HepG2 (cell line): ENCODE measurements at regions not wholly inside any gene's neighbourhood (a gene's known extent, or its start where the extent isn't known, plus 50 kb on each side); places are given as distances from the start of the nearest gene placed in this dataset.

Source experiments
- CREB1 ChIP-seq, 2 experiments: fragments of 450-650 bp in 1 of 2; IDR thresholded peaks; 2 replicates each; pipeline ENCODE4 v1.6.1; 2016 to 2017; ENCODE audit warnings: control low read depth in 1 of 2, mild to moderate bottlenecking in 1 of 2, missing compliant biosample characterization in 1 of 2, missing genetic modification characterization in 1 of 2
- EED ChIP-seq: sonication (generic); formaldehyde crosslinking; IDR thresholded peaks from 2 replicates; pipeline ENCODE4 v1.5.0; 2020; ENCODE audit warnings: mild to moderate bottlenecking, missing genetic modification reagents
- KDM1A ChIP-seq: IDR thresholded peaks from 2 replicates; pipeline ENCODE4 v1.6.1; 2016; ENCODE audit warnings: missing compliant biosample characterization
- NPAS2 ChIP-seq: sonication (generic); formaldehyde crosslinking; IDR thresholded peaks from 2 replicates; pipeline ENCODE4 v1.8.0; 2022; ENCODE audit warnings: mild to moderate bottlenecking, missing genetic modification reagents, borderline replicate concordance
- POLR2A ChIP-seq, 2 experiments: IDR thresholded peaks; 2 replicates each; pipeline ENCODE4 v1.6.1; 2011; ENCODE audit warnings: low read depth in 2 of 2, low read length in 2 of 2, mild to moderate bottlenecking in 1 of 2, moderate library complexity in 1 of 2; ENCODE audit not compliant: insufficient read depth in 1 of 2
- TF ChIP-seq, protein P1 (sequence below): sonication (generic); formaldehyde crosslinking; IDR thresholded peaks from 2 replicates; pipeline ENCODE4 v1.4.0; 2020; ENCODE audit warnings: missing genetic modification reagents
- TF ChIP-seq, protein P2 (sequence below): IDR thresholded peaks from 2 replicates; pipeline ENCODE4 v1.6.1; 2016; ENCODE audit warnings: low read depth, borderline replicate concordance
- TF ChIP-seq, protein P3 (sequence below): sonication (generic); formaldehyde crosslinking; IDR thresholded peaks from 2 replicates; pipeline ENCODE4 v1.4.0; 2020; ENCODE audit warnings: missing genetic modification reagents, borderline replicate concordance

- TF ChIP-seq NPAS2 (CRISPR knock-in tag), result no peak
- TF ChIP-seq, protein P1, sequence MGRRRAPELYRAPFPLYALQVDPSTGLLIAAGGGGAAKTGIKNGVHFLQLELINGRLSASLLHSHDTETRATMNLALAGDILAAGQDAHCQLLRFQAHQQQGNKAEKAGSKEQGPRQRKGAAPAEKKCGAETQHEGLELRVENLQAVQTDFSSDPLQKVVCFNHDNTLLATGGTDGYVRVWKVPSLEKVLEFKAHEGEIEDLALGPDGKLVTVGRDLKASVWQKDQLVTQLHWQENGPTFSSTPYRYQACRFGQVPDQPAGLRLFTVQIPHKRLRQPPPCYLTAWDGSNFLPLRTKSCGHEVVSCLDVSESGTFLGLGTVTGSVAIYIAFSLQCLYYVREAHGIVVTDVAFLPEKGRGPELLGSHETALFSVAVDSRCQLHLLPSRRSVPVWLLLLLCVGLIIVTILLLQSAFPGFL (CRISPR knock-in tag), result no peak
- TF ChIP-seq EED (CRISPR knock-in tag), result no peak
- TF ChIP-seq KDM1A (CRISPR knock-in tag), result no peak
- TF ChIP-seq, protein P2, sequence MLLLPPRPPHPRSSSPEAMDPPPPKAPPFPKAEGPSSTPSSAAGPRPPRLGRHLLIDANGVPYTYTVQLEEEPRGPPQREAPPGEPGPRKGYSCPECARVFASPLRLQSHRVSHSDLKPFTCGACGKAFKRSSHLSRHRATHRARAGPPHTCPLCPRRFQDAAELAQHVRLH (CRISPR knock-in tag), result no peak
- TF ChIP-seq, protein P3, sequence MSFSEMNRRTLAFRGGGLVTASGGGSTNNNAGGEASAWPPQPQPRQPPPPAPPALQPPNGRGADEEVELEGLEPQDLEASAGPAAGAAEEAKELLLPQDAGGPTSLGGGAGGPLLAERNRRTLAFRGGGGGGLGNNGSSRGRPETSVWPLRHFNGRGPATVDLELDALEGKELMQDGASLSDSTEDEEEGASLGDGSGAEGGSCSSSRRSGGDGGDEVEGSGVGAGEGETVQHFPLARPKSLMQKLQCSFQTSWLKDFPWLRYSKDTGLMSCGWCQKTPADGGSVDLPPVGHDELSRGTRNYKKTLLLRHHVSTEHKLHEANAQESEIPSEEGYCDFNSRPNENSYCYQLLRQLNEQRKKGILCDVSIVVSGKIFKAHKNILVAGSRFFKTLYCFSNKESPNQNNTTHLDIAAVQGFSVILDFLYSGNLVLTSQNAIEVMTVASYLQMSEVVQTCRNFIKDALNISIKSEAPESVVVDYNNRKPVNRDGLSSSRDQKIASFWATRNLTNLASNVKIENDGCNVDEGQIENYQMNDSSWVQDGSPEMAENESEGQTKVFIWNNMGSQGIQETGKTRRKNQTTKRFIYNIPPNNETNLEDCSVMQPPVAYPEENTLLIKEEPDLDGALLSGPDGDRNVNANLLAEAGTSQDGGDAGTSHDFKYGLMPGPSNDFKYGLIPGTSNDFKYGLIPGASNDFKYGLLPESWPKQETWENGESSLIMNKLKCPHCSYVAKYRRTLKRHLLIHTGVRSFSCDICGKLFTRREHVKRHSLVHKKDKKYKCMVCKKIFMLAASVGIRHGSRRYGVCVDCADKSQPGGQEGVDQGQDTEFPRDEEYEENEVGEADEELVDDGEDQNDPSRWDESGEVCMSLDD (CRISPR knock-in tag), result no peak
- TF ChIP-seq CREB1 (IDR thresholded peaks at IDR 0.05), result no peak
- no peak for TF ChIP-seq CREB1 (CRISPR knock-in tag; IDR thresholded peaks at IDR 0.05)
- no peak for TF ChIP-seq POLR2A (IDR thresholded peaks at IDR 0.05; ENCODE audit: insufficient read depth in 1 of 2, low read depth in 2 of 2, low read length in 2 of 2)
Observed at GRCh38 chr12:102722147-102722546, 194.9 kb downstream of the PAH start.
